Neural cell (in vitro differentiated cells): ENCODE measurements at regions not wholly inside any gene's neighbourhood (a gene's known extent, or its start where the extent isn't known, plus 50 kb on each side); places are given as distances from the start of the nearest gene placed in this dataset.

Experiments used
- H2AFZ ChIP-seq: fragments of 200-600, 300-800 bp; sonication (generic), shearing (Covaris generic); 2 replicates; pipeline ENCODE4 v1.6.0; 2014; ENCODE audit warnings: low read depth, mild to moderate bottlenecking, antibody characterized with exemption, low read length, moderate library complexity
- H3F3A ChIP-seq: fragments of 200-600 bp; shearing (Covaris generic); 2 replicates; pipeline ENCODE4 v1.6.1; 2016; ENCODE audit warnings: mild to moderate bottlenecking, moderate library complexity, mixed read lengths, antibody characterized with exemption, low read length; ENCODE audit not compliant: insufficient read depth, poor library complexity, severe bottlenecking
- H3K27ac ChIP-seq: fragments of 200-600, 300-800 bp; sonication (generic), shearing (Covaris generic); 2 replicates; pipeline ENCODE4 v1.5.1; 2014; ENCODE audit warnings: mild to moderate bottlenecking, low read length, moderate library complexity
- H3K27me3 ChIP-seq: fragments of 300-800, 200-600 bp; sonication (generic), shearing (Covaris generic); 2 replicates; pipeline ENCODE4 v1.6.0; 2014; ENCODE audit warnings: mild to moderate bottlenecking, low read depth, low read length, moderate library complexity; ENCODE audit not compliant: insufficient read depth
- H3K36me3 ChIP-seq: fragments of 300-800, 200-600 bp; sonication (generic), shearing (Covaris generic); 2 replicates; pipeline ENCODE4 v1.5.1; 2014; ENCODE audit warnings: mild to moderate bottlenecking, antibody characterized with exemption, low read length, moderate library complexity; ENCODE audit not compliant: insufficient read depth
- H3K4me2 ChIP-seq: fragments of 300-800, 200-600 bp; sonication (generic), shearing (Covaris generic); 2 replicates; pipeline ENCODE4 v1.6.0; 2014; ENCODE audit warnings: mild to moderate bottlenecking, low read length
- H3K4me3 ChIP-seq: fragments of 300-800, 200-600 bp; sonication (generic), shearing (Covaris generic); 2 replicates; pipeline ENCODE4 v1.5.1; 2014; ENCODE audit warnings: mild to moderate bottlenecking, low read length, moderate library complexity
- H3K79me2 ChIP-seq: fragments of 200-600 bp; shearing (Covaris generic); replicated peaks from 2 replicates; pipeline ENCODE4 v1.6.0; 2014; ENCODE audit warnings: mild to moderate bottlenecking, low read length, moderate library complexity; ENCODE audit not compliant: insufficient read depth
- H3K9ac ChIP-seq: fragments of 300-800, 200-600 bp; sonication (generic), shearing (Covaris generic); 2 replicates; pipeline ENCODE4 v1.6.1; 2016; ENCODE audit warnings: mild to moderate bottlenecking, low read length, mixed read lengths
- H3K9me2 ChIP-seq: fragments of 200-600 bp; shearing (Covaris generic); 2 replicates; pipeline ENCODE4 v1.6.1; 2016; ENCODE audit warnings: mild to moderate bottlenecking, low read length, mixed read lengths; ENCODE audit not compliant: insufficient read depth
- H3K9me3 ChIP-seq: fragments of 200-600, 300-800 bp; sonication (generic), shearing (Covaris generic); 2 replicates; pipeline ENCODE4 v1.6.1; 2016; ENCODE audit warnings: mild to moderate bottlenecking, mixed run types, low read length, moderate library complexity, mixed read lengths
- H4K20me1 ChIP-seq: fragments of 200-600 bp; shearing (Covaris generic); 2 replicates; pipeline ENCODE4 v1.6.1; 2016; ENCODE audit warnings: mild to moderate bottlenecking, mixed run types; ENCODE audit not compliant: insufficient read depth
- CTCF ChIP-seq: fragments of 450-650 bp; IDR thresholded peaks from 2 replicates; pipeline ENCODE4 v1.5.1; 2014; ENCODE audit warnings: antibody characterized with exemption, mild to moderate bottlenecking, moderate library complexity; ENCODE audit not compliant: poor library complexity, severe bottlenecking
- EP300 ChIP-seq: fragments of 450-650 bp; conservative IDR thresholded peaks from 2 replicates; pipeline ENCODE4 v1.6.1; 2014; ENCODE audit warnings: antibody characterized with exemption, mild to moderate bottlenecking, moderate library complexity; ENCODE audit not compliant: poor library complexity, severe bottlenecking
- EZH2 ChIP-seq: fragments of 200-600, 300-800 bp; shearing (Covaris generic), sonication (generic); IDR thresholded peaks from 2 replicates; pipeline ENCODE4 v1.6.1; 2014; ENCODE audit warnings: antibody characterized with exemption, low read length, borderline replicate concordance, mild to moderate bottlenecking; ENCODE audit not compliant: insufficient read depth, poor library complexity, severe bottlenecking
- MXI1 ChIP-seq: fragments of 450-650 bp; conservative IDR thresholded peaks from 2 replicates; pipeline ENCODE4 v1.6.1; 2014; ENCODE audit warnings: antibody characterized with exemption, mild to moderate bottlenecking; ENCODE audit not compliant: poor library complexity, severe bottlenecking
- POLR2AphosphoS5 ChIP-seq: IDR thresholded peaks from 2 replicates; pipeline ENCODE4 v1.6.1; 2012
- RAD21 ChIP-seq: fragments of 450-650 bp; conservative IDR thresholded peaks from 2 replicates; pipeline ENCODE4 v1.6.1; 2014; ENCODE audit warnings: antibody characterized with exemption, mild to moderate bottlenecking, moderate library complexity
- SMC3 ChIP-seq: fragments of 450-650 bp; conservative IDR thresholded peaks from 2 replicates; pipeline ENCODE4 v1.6.1; 2014; ENCODE audit warnings: antibody characterized with exemption, mild to moderate bottlenecking, moderate library complexity; ENCODE audit not compliant: poor library complexity
- TAF1 ChIP-seq: IDR thresholded peaks from 2 replicates; pipeline ENCODE4 v1.6.1; 2012; ENCODE audit warnings: low read depth
- TF ChIP-seq, protein P1 (sequence below): IDR thresholded peaks from 2 replicates; pipeline ENCODE4 v1.6.1; 2012; ENCODE audit warnings: borderline replicate concordance

DNA sequence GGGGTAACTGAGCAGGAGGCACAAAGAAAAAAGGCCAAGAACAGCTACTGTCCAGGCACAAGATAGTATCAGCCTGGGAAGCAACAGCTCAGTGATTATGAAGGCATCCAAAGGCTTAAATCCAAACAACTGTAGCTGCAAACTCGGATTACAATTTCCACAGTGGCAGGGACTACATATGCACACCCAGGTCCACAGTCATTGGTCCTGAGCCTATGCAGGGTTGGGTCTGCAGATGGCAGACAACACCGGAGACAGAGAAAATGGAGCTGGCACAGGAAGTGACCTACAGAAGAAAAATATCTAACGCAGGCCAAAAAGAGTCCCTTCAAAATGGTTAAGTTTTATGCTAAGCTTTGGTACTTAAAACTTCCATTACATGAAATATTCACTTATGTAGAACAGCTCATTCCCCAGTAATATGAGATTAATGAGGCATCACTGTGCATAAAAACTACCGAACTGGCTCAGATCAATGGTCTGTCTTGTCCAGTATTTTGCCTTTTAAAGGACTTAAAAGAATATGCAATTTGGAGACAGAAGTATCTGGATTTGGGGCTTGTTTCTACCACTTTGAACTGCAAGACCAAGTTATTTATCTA is 132.1 kb downstream of the SUCLG1 start:
- TF ChIP-seq, protein P1, sequence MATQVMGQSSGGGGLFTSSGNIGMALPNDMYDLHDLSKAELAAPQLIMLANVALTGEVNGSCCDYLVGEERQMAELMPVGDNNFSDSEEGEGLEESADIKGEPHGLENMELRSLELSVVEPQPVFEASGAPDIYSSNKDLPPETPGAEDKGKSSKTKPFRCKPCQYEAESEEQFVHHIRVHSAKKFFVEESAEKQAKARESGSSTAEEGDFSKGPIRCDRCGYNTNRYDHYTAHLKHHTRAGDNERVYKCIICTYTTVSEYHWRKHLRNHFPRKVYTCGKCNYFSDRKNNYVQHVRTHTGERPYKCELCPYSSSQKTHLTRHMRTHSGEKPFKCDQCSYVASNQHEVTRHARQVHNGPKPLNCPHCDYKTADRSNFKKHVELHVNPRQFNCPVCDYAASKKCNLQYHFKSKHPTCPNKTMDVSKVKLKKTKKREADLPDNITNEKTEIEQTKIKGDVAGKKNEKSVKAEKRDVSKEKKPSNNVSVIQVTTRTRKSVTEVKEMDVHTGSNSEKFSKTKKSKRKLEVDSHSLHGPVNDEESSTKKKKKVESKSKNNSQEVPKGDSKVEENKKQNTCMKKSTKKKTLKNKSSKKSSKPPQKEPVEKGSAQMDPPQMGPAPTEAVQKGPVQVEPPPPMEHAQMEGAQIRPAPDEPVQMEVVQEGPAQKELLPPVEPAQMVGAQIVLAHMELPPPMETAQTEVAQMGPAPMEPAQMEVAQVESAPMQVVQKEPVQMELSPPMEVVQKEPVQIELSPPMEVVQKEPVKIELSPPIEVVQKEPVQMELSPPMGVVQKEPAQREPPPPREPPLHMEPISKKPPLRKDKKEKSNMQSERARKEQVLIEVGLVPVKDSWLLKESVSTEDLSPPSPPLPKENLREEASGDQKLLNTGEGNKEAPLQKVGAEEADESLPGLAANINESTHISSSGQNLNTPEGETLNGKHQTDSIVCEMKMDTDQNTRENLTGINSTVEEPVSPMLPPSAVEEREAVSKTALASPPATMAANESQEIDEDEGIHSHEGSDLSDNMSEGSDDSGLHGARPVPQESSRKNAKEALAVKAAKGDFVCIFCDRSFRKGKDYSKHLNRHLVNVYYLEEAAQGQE, result no peak
- TF ChIP-seq TAF1, result no peak
- no peak for TF ChIP-seq SMC3
- no peak for TF ChIP-seq POLR2AphosphoS5
- no peak for TF ChIP-seq MXI1
- TF ChIP-seq EZH2, result no peak
- TF ChIP-seq RAD21, result no peak
- no peak for TF ChIP-seq CTCF
- no peak for TF ChIP-seq EP300
- H3K79me2 ChIP-seq, result no peaks in the 10 kb centered on the region
- no peak overlapping the region for H3K4me3 ChIP-seq
- no peak overlapping the region for H2AFZ ChIP-seq
- H3F3A ChIP-seq, result no peaks in the 10 kb centered on the region
- no peak overlapping the region for H3K27ac ChIP-seq
- no peak overlapping the region for H3K4me2 ChIP-seq
- no peaks in the 10 kb centered on the region for H3K36me3 ChIP-seq
- no peaks in the 10 kb centered on the region for H4K20me1 ChIP-seq
- H3K9me2 ChIP-seq, result no peaks in the 10 kb centered on the region
- H3K27me3 ChIP-seq, result no peaks in the 10 kb centered on the region
- H3K9me3 ChIP-seq, result peaks cover 3% of the 10 kb centered on the region
- H3K9ac ChIP-seq, result no peak overlapping the region

DNA sequence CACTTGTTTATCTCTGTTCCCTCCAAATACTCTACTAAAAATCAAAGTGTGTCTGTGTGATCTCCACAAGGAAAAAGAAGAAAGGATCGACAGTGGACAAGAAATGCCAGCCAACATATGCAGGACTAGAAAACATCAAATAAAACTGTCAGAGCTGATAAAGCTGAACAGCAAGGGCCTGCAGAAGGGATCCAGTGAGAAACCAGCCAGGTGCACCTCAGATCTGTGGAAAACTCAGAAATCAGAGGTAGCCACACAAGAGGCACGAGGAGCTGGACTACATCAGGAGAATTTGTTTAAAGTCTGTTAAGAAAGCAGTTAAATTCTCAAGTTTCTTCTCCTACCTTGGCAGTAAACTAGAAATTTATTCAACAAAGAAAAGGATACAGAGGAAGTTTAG is 135.2 kb downstream of the SUCLG1 start:
- no peaks in the 10 kb centered on the region for H3F3A ChIP-seq
- H4K20me1 ChIP-seq, result no peaks in the 10 kb centered on the region
- no peak overlapping the region for H3K9ac ChIP-seq
- H3K4me3 ChIP-seq, result no peak overlapping the region
- no peaks in the 10 kb centered on the region for H3K9me3 ChIP-seq
- no peak overlapping the region for H3K4me2 ChIP-seq
- H3K36me3 ChIP-seq, result no peaks in the 10 kb centered on the region
- no peak overlapping the region for H3K27ac ChIP-seq
- no peaks in the 10 kb centered on the region for H3K9me2 ChIP-seq
- TF ChIP-seq TAF1 (no peak), CTCF (no peak), EZH2 (no peak), EP300 (no peak)
- TF ChIP-seq, protein P1, result no peak
- H3K79me2 ChIP-seq, result no peaks in the 10 kb centered on the region
- no peaks in the 10 kb centered on the region for H3K27me3 ChIP-seq
- H2AFZ ChIP-seq, result no peak overlapping the region
